Stomach smooth muscle (tissue), 2 donors: ENCODE measurements at regions not wholly inside any gene's neighbourhood (a gene's known extent, or its start where the extent isn't known, plus 50 kb on each side); places are given as distances from the start of the nearest gene placed in this dataset.
"Not testable (repeated sequence)": the region's sequence is repeated elsewhere in the genome, so short reads cannot be mapped to it uniquely, and the experiment has no call there.

Source experiments
- H3K27ac ChIP-seq: one replicate; pipeline ENCODE4 v1.7.0; 2013; ENCODE audit warnings: mild to moderate bottlenecking, low read length, inconsistent platforms
- H3K27me3 ChIP-seq, 2 donors: one replicate each; pipeline ENCODE4 v1.7.0; 2013; ENCODE audit warnings: low read length in 2 of 2; ENCODE audit not compliant: insufficient read depth in 2 of 2, control insufficient read depth in 1 of 2
- H3K36me3 ChIP-seq, 2 donors: one replicate each; pipeline ENCODE4 v1.7.0; 2013; ENCODE audit warnings: low read length in 2 of 2; ENCODE audit not compliant: control insufficient read depth in 2 of 2, insufficient read depth in 2 of 2
- H3K4me1 ChIP-seq: one replicate; pipeline ENCODE4 v1.7.0; 2013; ENCODE audit warnings: low read length; ENCODE audit not compliant: control insufficient read depth, insufficient read depth
- H3K4me3 ChIP-seq, 2 donors: one replicate each; pipeline ENCODE4 v1.7.0; 2013; ENCODE audit warnings: low read length in 2 of 2
- H3K9ac ChIP-seq, 2 donors: one replicate each; pipeline ENCODE4 v1.7.0; 2013; ENCODE audit warnings: low read length in 2 of 2, mild to moderate bottlenecking in 1 of 2
- H3K9me3 ChIP-seq, 2 donors: one replicate each; pipeline ENCODE4 v1.7.0; 2013; ENCODE audit warnings: low read length in 2 of 2; ENCODE audit not compliant: control insufficient read depth in 2 of 2
- donor health status: healthy.
- donor health status: Pancreatic carcinoma.

- not testable (repeated sequence) for H3K9ac ChIP-seq, H3K4me3 ChIP-seq, H3K4me1 ChIP-seq, H3K36me3 ChIP-seq, H3K27ac ChIP-seq, H3K27me3 ChIP-seq, H3K9me3 ChIP-seq
Observed at GRCh38 chr18:60178224-60178623, 194.4 kb downstream of the MC4R start.

GRCh38 chr18:60176259-60176658, 196.3 kb downstream of the MC4R start:
- no peaks in the 10 kb centered on the region for H3K4me1 ChIP-seq
- H3K27ac ChIP-seq, result no peak overlapping the region
- H3K36me3 ChIP-seq, result no peaks in the 10 kb centered on the region
- H3K27me3 ChIP-seq, result no peaks in the 10 kb centered on the region
- no peak overlapping the region for H3K4me3 ChIP-seq
- H3K9me3 ChIP-seq, result no peaks in the 10 kb centered on the region
- H3K9ac ChIP-seq, result no peak overlapping the region

GRCh38 chr18:60174832-60175231, 197.7 kb downstream of the MC4R start:
- no peak overlapping the region for H3K9ac ChIP-seq
- H3K4me3 ChIP-seq, result no peak overlapping the region
- no peaks in the 10 kb centered on the region for H3K9me3 ChIP-seq
- no peak overlapping the region for H3K27ac ChIP-seq
- H3K27me3 ChIP-seq, result no peaks in the 10 kb centered on the region
- H3K4me1 ChIP-seq, result no peaks in the 10 kb centered on the region
- H3K36me3 ChIP-seq, result no peaks in the 10 kb centered on the region

DNA sequence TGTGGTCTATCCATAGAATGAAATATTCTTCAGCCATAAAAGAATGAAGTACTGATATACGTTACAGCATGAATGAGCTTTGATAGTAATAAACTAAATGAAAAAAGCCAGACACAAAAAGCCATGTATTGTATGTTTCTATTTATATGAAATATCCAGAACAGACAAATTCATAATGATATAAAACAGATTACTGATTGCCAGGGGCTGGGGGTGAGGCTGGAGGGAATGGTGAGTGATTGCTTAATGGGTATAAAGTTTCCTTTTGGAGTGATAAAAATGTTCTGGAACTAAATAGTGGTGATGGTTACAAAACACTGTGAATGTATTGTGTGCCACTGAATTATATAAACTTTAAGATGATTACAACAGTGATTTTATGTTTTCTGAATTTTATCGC, 200.5 kb downstream of the MC4R start:
- Histone ChIP-seq H3K4me3 (no peak overlapping the region), H3K9ac (no peak overlapping the region), H3K36me3 (no peaks in the 10 kb centered on the region), H3K9me3 (no peaks in the 10 kb centered on the region), H3K4me1 (no peaks in the 10 kb centered on the region), H3K27me3 (no peaks in the 10 kb centered on the region), H3K27ac (no peak overlapping the region)

GRCh38 chr18:60163622-60164021, 209.0 kb downstream of the MC4R start:
- Histone ChIP-seq H3K9ac (no peak overlapping the region), H3K36me3 (no peaks in the 10 kb centered on the region), H3K27ac (no peak overlapping the region), H3K4me1 (no peaks in the 10 kb centered on the region), H3K27me3 (no peaks in the 10 kb centered on the region), H3K9me3 (no peaks in the 10 kb centered on the region), H3K4me3 (no peak overlapping the region)

DNA sequence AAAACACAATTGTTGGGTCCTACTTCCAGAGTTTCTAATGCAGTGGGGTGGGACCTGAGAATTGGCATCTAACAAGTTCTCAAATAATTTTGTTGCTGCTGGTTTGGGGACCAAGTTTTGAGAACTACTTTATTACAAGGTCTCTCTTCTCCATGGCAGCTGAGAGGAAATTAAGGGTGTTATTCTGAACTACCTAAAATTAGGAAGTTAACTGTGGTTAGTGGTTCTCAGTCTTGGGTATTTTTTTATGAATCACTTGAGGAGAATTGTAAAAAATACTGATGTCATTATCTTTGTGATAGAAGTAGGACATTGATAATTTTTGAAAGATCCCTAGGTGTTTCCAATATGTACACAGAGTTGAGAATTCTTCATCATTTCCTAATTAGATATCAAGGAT, 210.2 kb downstream of the MC4R start:
- Histone ChIP-seq H3K4me3 (no peak overlapping the region), H3K9ac (no peak overlapping the region), H3K4me1 (no peaks in the 10 kb centered on the region), H3K27me3 (no peaks in the 10 kb centered on the region), H3K36me3 (no peaks in the 10 kb centered on the region), H3K27ac (no peak overlapping the region), H3K9me3 (no peaks in the 10 kb centered on the region)

- Histone ChIP-seq H3K9me3 (no peaks in the 10 kb centered on the region), H3K27ac (no peak overlapping the region), H3K27me3 (no peaks in the 10 kb centered on the region), H3K4me3 (no peak overlapping the region), H3K9ac (no peak overlapping the region), H3K36me3 (no peaks in the 10 kb centered on the region), H3K4me1 (no peaks in the 10 kb centered on the region)
Observed at GRCh38 chr18:60157810-60158209, 214.8 kb downstream of the MC4R start.

DNA sequence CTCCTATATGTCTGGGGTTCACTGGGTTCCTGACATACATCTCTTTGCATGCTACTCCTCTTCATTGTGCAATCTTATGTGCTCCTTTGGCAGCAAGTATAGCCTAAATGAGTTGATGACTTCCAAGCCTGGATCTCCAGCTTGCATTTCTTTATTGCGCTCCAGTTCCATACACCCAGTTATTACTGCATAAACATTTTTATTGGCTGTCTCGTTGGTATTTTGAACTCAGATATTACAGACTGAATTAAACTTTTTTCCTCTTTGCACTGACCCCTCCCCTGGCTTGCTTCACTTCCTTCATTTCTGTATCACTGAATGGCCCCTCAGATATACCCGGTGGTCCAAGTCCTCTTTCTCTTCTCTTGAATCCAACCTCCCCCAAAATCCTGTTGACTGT, 219.2 kb downstream of the MC4R start:
- H3K4me1 ChIP-seq, result no peaks in the 10 kb centered on the region

GRCh38 chr18:60149316-60149715, 223.3 kb downstream of the MC4R start:
- no peaks in the 10 kb centered on the region for H3K9me3 ChIP-seq
- no peak overlapping the region for H3K27ac ChIP-seq
- H3K27me3 ChIP-seq, result no peaks in the 10 kb centered on the region
- H3K9ac ChIP-seq, result no peak overlapping the region
- no peaks in the 10 kb centered on the region for H3K4me1 ChIP-seq
- H3K4me3 ChIP-seq, result no peak overlapping the region
- H3K36me3 ChIP-seq, result no peaks in the 10 kb centered on the region

More for the DNA sequence above, 219.2 kb downstream of the MC4R start:
- no peak overlapping the region for H3K9ac ChIP-seq
- no peak overlapping the region for H3K27ac ChIP-seq
- no peak overlapping the region for H3K4me3 ChIP-seq
- H3K27me3 ChIP-seq, result no peaks in the 10 kb centered on the region
- H3K9me3 ChIP-seq, result no peaks in the 10 kb centered on the region
- no peaks in the 10 kb centered on the region for H3K36me3 ChIP-seq

GRCh38 chr18:60147323-60147722, 225.3 kb downstream of the MC4R start:
- Histone ChIP-seq H3K9ac (no peak overlapping the region), H3K36me3 (no peaks in the 10 kb centered on the region), H3K4me3 (no peak overlapping the region), H3K4me1 (no peaks in the 10 kb centered on the region), H3K27ac (no peak overlapping the region), H3K9me3 (no peaks in the 10 kb centered on the region), H3K27me3 (no peaks in the 10 kb centered on the region)

- no peak overlapping the region for H3K4me3 ChIP-seq
- H3K9ac ChIP-seq, result no peak overlapping the region
- no peaks in the 10 kb centered on the region for H3K27me3 ChIP-seq
- no peaks in the 10 kb centered on the region for H3K36me3 ChIP-seq
- H3K27ac ChIP-seq, result no peak overlapping the region
- H3K4me1 ChIP-seq, result no peaks in the 10 kb centered on the region
- H3K9me3 ChIP-seq, result no peaks in the 10 kb centered on the region
Observed at GRCh38 chr18:60146220-60146960, 226.2 kb downstream of the MC4R start.
